PC-3 (cell line): ENCODE measurements at regions not wholly inside any gene's neighbourhood (a gene's known extent, or its start where the extent isn't known, plus 50 kb on each side); places are given as distances from the start of the nearest gene placed in this dataset.

ENCODE experiments used
- ATAC-seq: fragments of 200-7000 bp; cut with Tn5 transposase; 2 replicates; pipeline ENCODE4 v1.9.1; 2020; ENCODE audit warnings: mild to moderate bottlenecking, moderate library complexity
- BruUV-seq: library from RNA; stranded (reverse); fragments of 400-500 nt; replicated peaks from 2 replicates; lab custom pipeline; 2021; lab: Mats Ljungman, UMichigan
- CTCF ChIA-PET: fragments of 300-600 bp; sonication (Branson Sonifier 250); formaldehyde crosslinking; loops from one replicate; lab custom pipeline; 2022; ENCODE audit warnings: antibody characterized with exemption; lab: Charles Lee
- POLR2A ChIA-PET: fragments of 300-600 bp; sonication (Branson Sonifier 250); formaldehyde crosslinking; loops from one replicate; lab custom pipeline; 2022; ENCODE audit warnings: antibody characterized with exemption; ENCODE audit not compliant: unreplicated experiment; lab: Charles Lee
- DNase-seq: peaks from one replicate; pipeline ENCODE4 v3.0.0-alpha.2; 2015
- H2AFZ ChIP-seq: fragments of 300-600 bp; sonication (generic); 2 replicates; pipeline ENCODE4 v1.6.0; 2016; ENCODE audit warnings: antibody characterized with exemption, low read length
- H3F3A ChIP-seq: fragments of 300-600 bp; sonication (generic); one replicate; pipeline ENCODE4 v1.6.0; 2017; ENCODE audit warnings: antibody characterized with exemption, low read length, control low read depth, mild to moderate bottlenecking; ENCODE audit not compliant: unreplicated experiment
- H3K27ac ChIP-seq: fragments of 300-600 bp; sonication (generic); 2 replicates; pipeline ENCODE4 v1.5.1; 2016; ENCODE audit warnings: mild to moderate bottlenecking, low read length
- H3K27me3 ChIP-seq: fragments of 300-600 bp; sonication (generic); 2 replicates; pipeline ENCODE4 v1.6.1; 2016; ENCODE audit warnings: low read length, mixed read lengths
- H3K36me3 ChIP-seq: fragments of 300-600 bp; sonication (generic); 2 replicates; pipeline ENCODE4 v1.6.1; 2016; ENCODE audit warnings: low read depth, mixed run types, low read length, mixed read lengths
- H3K4me1 ChIP-seq: fragments of 300-600 bp; sonication (generic); 2 replicates; pipeline ENCODE4 v1.5.1; 2016; ENCODE audit warnings: low read length; ENCODE audit not compliant: insufficient read depth
- H3K4me2 ChIP-seq: fragments of 300-600 bp; sonication (generic); 2 replicates; pipeline ENCODE4 v1.6.0; 2016; ENCODE audit warnings: low read length
- H3K4me3 ChIP-seq: fragments of 300-600 bp; sonication (generic); 2 replicates; pipeline ENCODE4 v1.5.1; 2016; ENCODE audit warnings: mild to moderate bottlenecking, low read length, mixed read lengths
- H3K79me2 ChIP-seq: fragments of 300-600 bp; sonication (generic); 2 replicates; pipeline ENCODE4 v1.6.1; 2017; ENCODE audit warnings: low read length, mixed read lengths
- H3K9ac ChIP-seq: fragments of 300-600 bp; sonication (generic); 2 replicates; pipeline ENCODE4 v1.6.0; 2016; ENCODE audit warnings: mild to moderate bottlenecking, low read length
- H3K9me2 ChIP-seq: fragments of 300-600 bp; sonication (generic); replicated peaks from 2 replicates; pipeline ENCODE4 v1.6.1; 2016; ENCODE audit warnings: mixed run types, low read length, mixed read lengths
- H3K9me3 ChIP-seq: fragments of 300-600 bp; sonication (generic); 2 replicates; pipeline ENCODE4 v1.6.1; 2016; ENCODE audit warnings: low read length, mixed read lengths
- H4K20me1 ChIP-seq: fragments of 300-600 bp; sonication (generic); 2 replicates; pipeline ENCODE4 v1.6.1; 2016; ENCODE audit warnings: low read length, mixed read lengths
- EZH2 ChIP-seq: fragments of 300-600 bp; sonication (generic); IDR thresholded peaks from one replicate; pipeline ENCODE4 v1.6.1; 2017; ENCODE audit warnings: antibody characterized with exemption, mild to moderate bottlenecking, low read length; ENCODE audit not compliant: unreplicated experiment
- EZH2phosphoT487 ChIP-seq: fragments of 300-600 bp; sonication (generic); IDR thresholded peaks from 2 replicates; pipeline ENCODE4 v1.6.1; 2018; ENCODE audit warnings: mild to moderate bottlenecking, antibody characterized with exemption, low read length, borderline replicate concordance
- intact Hi-C: fragments of 100-400 bp; cut with micrococcal nuclease; formaldehyde crosslinking; loops from 2 replicates; pipeline ENCODE4 v1.9.0; 2023
- TF ChIP-seq, protein P1 (sequence below): fragments of 300-600 bp; sonication (generic); conservative IDR thresholded peaks from 2 replicates; pipeline ENCODE4 v1.5.1; 2017; ENCODE audit warnings: antibody characterized with exemption, low read depth, mild to moderate bottlenecking, low read length

DNA sequence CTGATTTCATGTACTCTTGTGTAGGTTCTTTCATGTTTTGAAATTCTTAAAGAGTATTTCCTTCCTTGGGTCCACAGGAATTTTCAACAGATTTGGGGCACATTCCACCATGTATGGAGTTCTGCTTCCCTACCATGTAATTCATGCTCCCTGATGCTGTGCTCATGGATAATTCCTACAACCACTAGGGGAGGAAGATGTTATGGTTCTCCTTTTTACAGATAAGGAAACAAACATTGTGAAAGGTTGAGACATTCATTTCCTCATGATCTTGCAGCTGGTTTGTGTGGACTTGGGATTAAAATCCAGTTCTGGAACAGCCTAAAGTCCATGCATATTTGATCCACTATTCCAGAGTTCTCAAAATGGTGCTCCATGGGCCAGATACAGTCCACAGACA lies 174.9 kb upstream of the FRMD4B start:
- no peak for ATAC-seq
- Histone ChIP-seq H4K20me1 (no peaks in the 10 kb centered on the region), H3K79me2 (no peaks in the 10 kb centered on the region), H3K4me2 (no peak overlapping the region), H3K36me3 (no peaks in the 10 kb centered on the region), H3K4me3 (no peak overlapping the region), H3K9me2 (no peaks in the 10 kb centered on the region), H3K9me3 (no peaks in the 10 kb centered on the region), H2AFZ (no peak overlapping the region), H3K4me1 (no peaks in the 10 kb centered on the region), H3K27ac (no peak overlapping the region), H3K27me3 (no peaks in the 10 kb centered on the region), H3F3A (no peaks in the 10 kb centered on the region), H3K9ac (no peak overlapping the region)
- BruUV-seq: no TSS peak
- DNase-seq: no peak
- intact Hi-C loops: no loop called here
- ChIA-PET POLR2A (no interaction called here), CTCF (no interaction called here)
- TF ChIP-seq, protein P1, sequence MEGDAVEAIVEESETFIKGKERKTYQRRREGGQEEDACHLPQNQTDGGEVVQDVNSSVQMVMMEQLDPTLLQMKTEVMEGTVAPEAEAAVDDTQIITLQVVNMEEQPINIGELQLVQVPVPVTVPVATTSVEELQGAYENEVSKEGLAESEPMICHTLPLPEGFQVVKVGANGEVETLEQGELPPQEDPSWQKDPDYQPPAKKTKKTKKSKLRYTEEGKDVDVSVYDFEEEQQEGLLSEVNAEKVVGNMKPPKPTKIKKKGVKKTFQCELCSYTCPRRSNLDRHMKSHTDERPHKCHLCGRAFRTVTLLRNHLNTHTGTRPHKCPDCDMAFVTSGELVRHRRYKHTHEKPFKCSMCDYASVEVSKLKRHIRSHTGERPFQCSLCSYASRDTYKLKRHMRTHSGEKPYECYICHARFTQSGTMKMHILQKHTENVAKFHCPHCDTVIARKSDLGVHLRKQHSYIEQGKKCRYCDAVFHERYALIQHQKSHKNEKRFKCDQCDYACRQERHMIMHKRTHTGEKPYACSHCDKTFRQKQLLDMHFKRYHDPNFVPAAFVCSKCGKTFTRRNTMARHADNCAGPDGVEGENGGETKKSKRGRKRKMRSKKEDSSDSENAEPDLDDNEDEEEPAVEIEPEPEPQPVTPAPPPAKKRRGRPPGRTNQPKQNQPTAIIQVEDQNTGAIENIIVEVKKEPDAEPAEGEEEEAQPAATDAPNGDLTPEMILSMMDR: no peak
- TF ChIP-seq EZH2 (no peak), EZH2phosphoT487 (no peak)

DNA sequence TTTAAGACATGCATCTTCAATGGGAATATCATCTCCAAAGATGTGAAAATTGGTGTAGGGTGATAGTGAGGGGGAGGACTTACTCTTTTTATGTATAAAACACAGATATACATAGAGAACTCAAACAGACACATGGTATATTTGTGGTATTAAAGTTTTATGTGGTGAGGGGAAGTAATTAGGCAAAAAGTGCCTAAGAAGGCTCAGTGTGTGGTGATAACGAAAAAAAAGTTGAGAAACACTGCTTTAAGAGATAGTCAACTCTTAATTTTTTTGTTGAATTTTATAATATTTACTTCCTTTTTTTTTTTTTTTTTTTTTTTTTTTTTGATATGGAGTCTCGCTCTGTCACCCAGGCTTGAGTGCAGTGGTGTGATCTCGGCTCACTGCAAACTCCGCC lies 174.2 kb upstream of the FRMD4B start:
- H3K79me2 ChIP-seq: no peaks in the 10 kb centered on the region
- H4K20me1 ChIP-seq: no peaks in the 10 kb centered on the region
- H3K4me1 ChIP-seq: no peaks in the 10 kb centered on the region
- H3K4me3 ChIP-seq: no peak overlapping the region
- no peaks in the 10 kb centered on the region for H3K36me3 ChIP-seq
- intact Hi-C loops: no loop called here
- H3K9me3 ChIP-seq: no peaks in the 10 kb centered on the region
- H3F3A ChIP-seq: no peaks in the 10 kb centered on the region
- CTCF ChIA-PET: no interaction called here
- BruUV-seq: no TSS peak
- no peak overlapping the region for H3K9ac ChIP-seq
- H3K9me2 ChIP-seq: no peaks in the 10 kb centered on the region
- POLR2A ChIA-PET: no interaction called here
- no peak for ATAC-seq
- no peak overlapping the region for H3K4me2 ChIP-seq
- no peak overlapping the region for H2AFZ ChIP-seq
- DNase-seq: no peak
- H3K27me3 ChIP-seq: no peaks in the 10 kb centered on the region
- H3K27ac ChIP-seq: no peak overlapping the region
- TF ChIP-seq, protein P1: no peak
- no peak for TF ChIP-seq EZH2phosphoT487
- no peak for TF ChIP-seq EZH2

DNA sequence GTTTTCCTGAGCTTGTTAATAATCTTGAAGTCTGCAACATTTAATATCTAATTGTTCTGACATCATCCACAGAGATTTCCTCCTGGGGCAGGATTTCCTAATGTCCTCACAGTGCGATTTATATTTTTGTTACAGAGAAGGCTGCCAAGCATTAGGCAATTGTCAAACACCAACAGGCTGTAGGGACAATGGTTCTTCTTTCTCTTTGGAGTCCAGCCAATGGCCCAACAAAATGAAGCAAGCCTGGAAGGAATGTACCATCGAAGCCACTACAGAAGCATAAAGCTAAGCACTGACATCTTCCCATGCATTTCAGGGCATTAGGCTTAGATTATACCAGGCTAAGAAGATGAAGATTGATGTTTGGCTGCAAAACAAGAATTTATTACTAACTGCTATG lies 173.0 kb upstream of the FRMD4B start:
- ChIA-PET CTCF (no interaction called here), POLR2A (no interaction called here)
- intact Hi-C loops: no loop called here
- Histone ChIP-seq H3K9ac (no peak overlapping the region), H3K4me3 (no peak overlapping the region), H3F3A (no peaks in the 10 kb centered on the region), H3K4me2 (no peak overlapping the region), H3K9me2 (no peaks in the 10 kb centered on the region), H3K4me1 (no peaks in the 10 kb centered on the region), H3K27ac (no peak overlapping the region), H3K9me3 (no peaks in the 10 kb centered on the region), H3K36me3 (no peaks in the 10 kb centered on the region), H4K20me1 (no peaks in the 10 kb centered on the region), H3K27me3 (no peaks in the 10 kb centered on the region), H3K79me2 (no peaks in the 10 kb centered on the region), H2AFZ (no peak overlapping the region)
- DNase-seq (no peak), ATAC-seq (no peak)
- TF ChIP-seq EZH2: no peak
- TF ChIP-seq EZH2phosphoT487: no peak
- TF ChIP-seq, protein P1: no peak
- BruUV-seq: no TSS peak
